ENCODE measurements at regions not wholly inside any gene's neighbourhood (a gene's known extent, or its start where the extent isn't known, plus 50 kb on each side); places are given as distances from the start of the nearest gene placed in this dataset.

- DNase-seq (ENCODE audit: low read depth): no peak
- TF ChIP-seq POLR2A (IDR thresholded peaks at IDR 0.05; ENCODE audit: extremely low read depth, insufficient read length) (no peak), MYC (IDR thresholded peaks at IDR 0.05; ENCODE audit: low read depth, low read length) (no peak), CTCF (IDR thresholded peaks at IDR 0.05; ENCODE audit: low read depth, low read length) (no peak), MAX (IDR thresholded peaks at IDR 0.05; ENCODE audit: low read depth, low read length) (no peak)
- no peak overlapping the region for H3K4me3 ChIP-seq (ENCODE audit: low read depth, low read length)
Measured at GRCh38 chr4:17126321-17126966, 228.0 kb upstream of the LDB2 start.

- no peak for DNase-seq (ENCODE audit: low read depth)
- TF ChIP-seq CTCF (IDR thresholded peaks at IDR 0.05; ENCODE audit: low read depth, low read length) (no peak), MAX (IDR thresholded peaks at IDR 0.05; ENCODE audit: low read depth, low read length) (no peak), MYC (IDR thresholded peaks at IDR 0.05; ENCODE audit: low read depth, low read length) (no peak), POLR2A (IDR thresholded peaks at IDR 0.05; ENCODE audit: extremely low read depth, insufficient read length) (no peak)
- no peak overlapping the region for H3K4me3 ChIP-seq (ENCODE audit: low read depth, low read length)
Measured at GRCh38 chr4:17124767-17125166, 226.3 kb upstream of the LDB2 start.

GRCh38 chr4:17120761-17121160 is 222.3 kb upstream of the LDB2 start:
- no peak for TF ChIP-seq MYC (IDR thresholded peaks at IDR 0.05; ENCODE audit: low read depth, low read length)
- no peak for TF ChIP-seq CTCF (IDR thresholded peaks at IDR 0.05; ENCODE audit: low read depth, low read length)
- TF ChIP-seq MAX (IDR thresholded peaks at IDR 0.05; ENCODE audit: low read depth, low read length): no peak
- TF ChIP-seq POLR2A (IDR thresholded peaks at IDR 0.05; ENCODE audit: extremely low read depth, insufficient read length): no peak
- DNase-seq (ENCODE audit: low read depth): no peak
- H3K4me3 ChIP-seq (ENCODE audit: low read depth, low read length): no peak overlapping the region

GRCh38 chr4:17117746-17118145 is 219.3 kb upstream of the LDB2 start:
- H3K4me3 ChIP-seq (ENCODE audit: low read depth, low read length): no peak overlapping the region

GRCh38 chr4:17115583-17115982 is 217.1 kb upstream of the LDB2 start:
- TF ChIP-seq MAX (IDR thresholded peaks at IDR 0.05; ENCODE audit: low read depth, low read length): no peak
- no peak for TF ChIP-seq CTCF (IDR thresholded peaks at IDR 0.05; ENCODE audit: low read depth, low read length)
- no peak for TF ChIP-seq POLR2A (IDR thresholded peaks at IDR 0.05; ENCODE audit: extremely low read depth, insufficient read length)
- TF ChIP-seq MYC (IDR thresholded peaks at IDR 0.05; ENCODE audit: low read depth, low read length): no peak
- peak; percentile 11 for DNase-seq (ENCODE audit: low read depth)
- H3K4me3 ChIP-seq (ENCODE audit: low read depth, low read length): no peak overlapping the region

More at GRCh38 chr4:17117746-17118145, 219.3 kb upstream of the LDB2 start:
- no peak for TF ChIP-seq POLR2A (IDR thresholded peaks at IDR 0.05; ENCODE audit: extremely low read depth, insufficient read length)
- TF ChIP-seq CTCF (IDR thresholded peaks at IDR 0.05; ENCODE audit: low read depth, low read length): no peak
- no peak for TF ChIP-seq MAX (IDR thresholded peaks at IDR 0.05; ENCODE audit: low read depth, low read length)
- no peak for TF ChIP-seq MYC (IDR thresholded peaks at IDR 0.05; ENCODE audit: low read depth, low read length)
- DNase-seq (ENCODE audit: low read depth): no peak
